ENCODE measurements at regions not wholly inside any gene's neighbourhood (a gene's known extent, or its start where the extent isn't known, plus 50 kb on each side); places are given as distances from the start of the nearest gene placed in this dataset.

GRCh38 chr5:159409801-159410200 lies 79.5 kb upstream of the IL12B start:
- no peak for TF ChIP-seq CTCF (IDR thresholded peaks at IDR 0.05; ENCODE audit: borderline replicate concordance, control extremely low read depth, extremely low read depth, insufficient read depth, missing control alignments)
- in situ Hi-C loops (cut with MboI; ENCODE audit: low sequenced_read_pairs, unreplicated experiment) = no loop called here
- no peak for DNase-seq (ENCODE audit: low spot score)

GRCh38 chr5:159410480-159410879 lies 80.2 kb upstream of the IL12B start:
- no peak for TF ChIP-seq CTCF (IDR thresholded peaks at IDR 0.05; ENCODE audit: borderline replicate concordance, control extremely low read depth, extremely low read depth, insufficient read depth, missing control alignments)
- in situ Hi-C loops (cut with MboI; ENCODE audit: low sequenced_read_pairs, unreplicated experiment) = no loop called here
- no peak for DNase-seq (ENCODE audit: low spot score)

- DNase-seq (ENCODE audit: low spot score) = no peak
- in situ Hi-C loops (cut with MboI; ENCODE audit: low sequenced_read_pairs, unreplicated experiment) = no loop called here
- TF ChIP-seq CTCF (IDR thresholded peaks at IDR 0.05; ENCODE audit: borderline replicate concordance, control extremely low read depth, extremely low read depth, insufficient read depth, missing control alignments) = no peak
These were observed 80.8 kb upstream of the IL12B start for GRCh38 chr5:159411115-159411514.

- no peak for DNase-seq (ENCODE audit: low spot score)
- in situ Hi-C loops (cut with MboI; ENCODE audit: low sequenced_read_pairs, unreplicated experiment) = no loop called here
- TF ChIP-seq CTCF (IDR thresholded peaks at IDR 0.05; ENCODE audit: borderline replicate concordance, control extremely low read depth, extremely low read depth, insufficient read depth, missing control alignments) = no peak
These were observed 82.2 kb upstream of the IL12B start for GRCh38 chr5:159412284-159413046.

- in situ Hi-C loops (cut with MboI; ENCODE audit: low sequenced_read_pairs, unreplicated experiment) = no loop called here
- TF ChIP-seq CTCF (IDR thresholded peaks at IDR 0.05; ENCODE audit: borderline replicate concordance, control extremely low read depth, extremely low read depth, insufficient read depth, missing control alignments) = no peak
- no peak for DNase-seq (ENCODE audit: low spot score)
These were observed 83.7 kb upstream of the IL12B start for GRCh38 chr5:159414021-159414420.

GRCh38 chr5:159415301-159415937 lies 85.1 kb upstream of the IL12B start:
- no peak for TF ChIP-seq CTCF (IDR thresholded peaks at IDR 0.05; ENCODE audit: borderline replicate concordance, control extremely low read depth, extremely low read depth, insufficient read depth, missing control alignments)
- no peak for DNase-seq (ENCODE audit: low spot score)
- in situ Hi-C loops (cut with MboI; ENCODE audit: low sequenced_read_pairs, unreplicated experiment) = no loop called here

Data from GM13976 (cell line).